HG02870 (cell line): ENCODE measurements at regions not wholly inside any gene's neighbourhood (a gene's known extent, or its start where the extent isn't known, plus 50 kb on each side); places are given as distances from the start of the nearest gene placed in this dataset.

Experiments
- ATAC-seq: cut with Tn5 transposase; IDR thresholded peaks from one replicate; pipeline ENCODE4 v1.9.1; 2021; ENCODE audit warnings: mild to moderate bottlenecking, moderate library complexity; ENCODE audit not compliant: unreplicated experiment

DNA sequence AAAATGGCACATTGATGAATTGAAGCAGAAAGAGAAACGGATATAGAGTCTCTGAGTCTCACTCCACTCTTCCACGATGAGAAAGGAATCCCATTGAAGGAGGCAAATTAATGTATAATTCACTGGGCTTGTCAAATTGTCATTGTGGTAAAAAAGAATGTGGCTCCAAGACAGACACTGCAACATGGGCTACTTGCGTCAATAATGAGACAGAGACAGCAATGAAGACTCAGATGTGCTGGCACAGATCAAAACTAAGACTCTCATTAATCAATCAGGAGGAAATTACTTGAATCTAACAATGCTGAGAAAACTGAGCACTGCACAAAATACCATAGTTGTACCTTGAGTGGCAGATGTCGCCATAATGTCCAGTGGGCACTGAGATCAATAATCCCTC, 1485.5 kb downstream of the TECRL start:
- ATAC-seq, result no peak

GRCh38 chr4:62917649-62918048, 1491.6 kb downstream of the TECRL start:
- ATAC-seq, result no peak

GRCh38 chr4:62914758-62915157, 1494.5 kb downstream of the TECRL start:
- no peak for ATAC-seq

DNA sequence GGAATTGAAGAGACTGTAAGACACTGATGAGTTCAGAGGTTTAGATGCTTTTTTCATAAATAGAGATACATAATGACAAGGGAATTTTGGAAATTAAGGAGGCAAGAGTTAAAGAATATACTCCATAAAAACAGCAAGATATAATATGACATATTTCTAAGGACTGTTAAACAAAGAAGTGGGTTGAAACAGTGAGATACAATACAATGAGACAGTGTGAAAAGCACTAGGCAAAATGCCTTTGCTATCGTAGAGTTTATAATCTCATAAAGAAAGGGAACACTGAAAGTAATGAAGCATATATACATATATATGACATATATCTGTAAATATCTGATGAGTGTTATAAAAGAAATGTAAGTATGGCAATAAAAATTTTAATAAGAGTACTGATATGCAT, 1496.2 kb downstream of the TECRL start:
- ATAC-seq, result no peak

GRCh38 chr4:62912531-62912930, 1496.7 kb downstream of the TECRL start:
- ATAC-seq, result no peak

DNA sequence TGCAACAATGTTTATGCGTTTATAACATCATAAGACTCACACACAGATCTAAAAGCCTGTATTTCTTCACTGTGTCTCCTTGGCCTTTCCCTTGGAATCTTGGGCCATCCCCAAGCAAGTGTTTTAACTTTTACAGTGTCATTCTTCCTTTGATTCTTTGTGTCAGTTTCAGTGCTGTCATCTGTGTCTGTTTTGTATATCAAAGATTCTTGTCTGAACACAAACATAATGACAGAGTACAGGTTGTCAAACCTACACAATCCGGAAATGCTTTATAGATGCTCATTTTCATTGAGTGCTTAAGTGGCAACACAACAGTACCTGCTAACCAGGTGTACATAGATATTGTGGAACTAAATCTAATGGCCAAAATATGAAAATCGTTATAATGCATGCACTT, 1500.0 kb downstream of the TECRL start:
- ATAC-seq, result no peak

DNA sequence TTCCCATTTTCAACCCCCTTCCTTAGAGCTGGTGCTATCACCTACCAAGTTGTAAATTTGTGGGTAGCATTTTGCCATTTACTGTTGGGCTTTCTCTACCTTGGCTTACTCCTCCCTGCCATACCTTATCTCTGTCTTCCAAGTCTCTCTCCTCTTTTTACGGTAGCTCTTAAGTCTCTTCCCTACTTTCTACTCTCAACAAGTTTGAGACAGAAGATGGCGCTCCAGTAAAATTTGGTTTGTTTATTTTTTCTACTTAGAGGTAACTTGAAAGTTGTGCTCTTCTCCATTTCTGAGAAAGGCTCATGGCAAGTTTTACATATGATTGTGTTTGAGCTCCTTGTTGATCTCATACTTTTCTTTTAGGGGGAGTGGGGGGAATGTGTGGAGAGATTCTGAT, 1508.1 kb downstream of the TECRL start:
- no peak for ATAC-seq

DNA sequence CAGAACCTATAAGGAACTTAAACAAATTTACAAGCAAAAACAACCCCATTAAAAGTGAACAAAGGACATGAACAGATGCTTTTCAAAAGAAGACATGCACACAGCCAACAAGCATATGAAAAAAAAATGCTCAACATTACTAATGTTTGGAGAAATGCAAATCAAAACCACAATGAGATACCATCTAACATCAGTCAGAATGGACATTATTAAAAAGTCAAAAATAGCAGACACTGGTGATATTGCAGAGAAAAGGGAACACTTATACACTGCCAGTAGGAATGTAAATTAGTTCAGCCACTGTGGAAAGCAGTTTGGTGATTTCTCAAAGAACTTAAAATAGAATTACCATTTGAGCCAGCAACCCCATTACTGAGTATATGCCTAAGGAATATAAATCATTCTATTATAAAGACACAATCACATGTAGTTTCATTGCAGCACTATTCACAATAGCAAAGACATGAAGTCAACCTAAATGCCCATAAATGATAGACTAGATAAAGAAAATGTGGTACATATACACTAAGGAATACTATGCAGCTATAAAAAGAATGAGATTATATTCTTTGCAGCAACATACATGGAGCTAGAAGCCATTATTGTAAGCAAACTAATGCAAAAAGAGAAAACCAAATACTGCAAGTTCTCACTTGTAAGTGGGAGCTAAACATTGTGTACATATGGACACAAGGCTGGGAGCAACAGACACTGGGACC, 1509.4 kb downstream of the TECRL start:
- no peak for ATAC-seq

DNA sequence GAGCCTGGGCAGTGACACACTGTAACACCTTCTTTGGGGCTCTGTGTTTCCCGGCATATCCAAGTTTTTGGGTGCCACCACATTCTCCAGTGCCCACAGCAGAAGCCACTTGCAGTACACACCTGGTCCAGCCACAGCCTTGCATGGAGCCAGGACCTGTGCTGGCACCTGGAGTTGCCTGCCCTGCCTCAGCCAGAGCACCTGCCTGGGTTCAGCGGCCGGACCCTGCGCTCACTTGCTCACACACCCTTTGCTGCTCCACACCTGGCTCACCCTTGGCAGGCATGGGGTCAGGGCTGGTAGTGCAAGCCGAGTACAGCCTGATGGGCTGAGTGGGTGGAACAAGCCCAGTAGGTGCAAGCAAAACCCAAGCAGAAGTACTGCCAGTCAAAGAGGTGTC, 1511.1 kb downstream of the TECRL start:
- no peak for ATAC-seq

- ATAC-seq, result no peak
Observed at GRCh38 chr4:62896721-62897120, 1512.5 kb downstream of the TECRL start.

DNA sequence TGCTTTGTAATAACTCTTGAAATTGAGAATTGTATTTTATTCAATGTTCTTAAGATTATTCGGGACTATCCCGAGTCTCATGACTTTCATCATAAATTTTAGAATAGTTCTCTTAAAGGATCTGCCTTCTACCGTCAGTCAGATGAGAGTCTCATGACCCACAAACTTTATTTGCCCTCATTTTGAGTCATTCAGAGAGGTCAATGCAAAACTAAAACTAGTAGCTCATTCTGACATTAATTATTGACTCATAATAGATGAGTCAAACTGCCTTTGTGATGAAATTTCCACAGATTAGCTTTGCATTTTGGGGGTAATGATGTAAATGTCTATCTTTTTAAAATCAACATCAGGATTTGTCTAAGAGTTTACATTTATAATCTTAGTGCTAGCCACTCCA, 1527.3 kb downstream of the TECRL start:
- no peak for ATAC-seq

- no peak for ATAC-seq
Observed at GRCh38 chr4:62881210-62881609, 1528.0 kb downstream of the TECRL start.

DNA sequence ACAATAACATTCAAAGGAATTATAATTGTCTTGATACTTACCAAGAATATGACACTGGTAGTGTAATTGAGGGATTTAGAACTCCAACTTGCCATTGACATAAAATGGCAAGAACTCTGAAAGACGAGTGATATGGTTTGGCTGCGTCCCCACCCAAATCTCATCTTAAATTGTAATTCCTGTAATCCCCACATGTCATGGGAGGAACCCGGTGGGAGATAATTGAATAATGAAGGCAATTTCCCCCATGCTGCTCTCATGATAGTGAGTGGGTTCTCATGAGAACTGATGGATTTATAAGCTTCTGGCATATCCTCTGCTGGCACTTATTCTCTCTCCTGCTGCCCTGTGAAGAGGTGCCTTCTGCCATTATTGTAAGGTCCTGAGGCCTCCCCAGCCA, 1536.4 kb downstream of the TECRL start:
- ATAC-seq, result no peak

- ATAC-seq, result no peak
Observed at GRCh38 chr4:62871078-62871477, 1538.2 kb downstream of the TECRL start.

- ATAC-seq, result no peak
Observed at GRCh38 chr4:62870451-62870850, 1538.8 kb downstream of the TECRL start.

GRCh38 chr4:62865261-62865660, 1544.0 kb downstream of the TECRL start:
- ATAC-seq, result no peak

GRCh38 chr4:62849696-62850095, 1559.6 kb downstream of the TECRL start:
- no peak for ATAC-seq

GRCh38 chr4:62835631-62836030, 1573.6 kb downstream of the TECRL start:
- ATAC-seq, result no peak

GRCh38 chr4:62822306-62822705, 1586.9 kb downstream of the TECRL start:
- no peak for ATAC-seq

GRCh38 chr4:62816566-62816965, 1592.7 kb downstream of the TECRL start:
- no peak for ATAC-seq

DNA sequence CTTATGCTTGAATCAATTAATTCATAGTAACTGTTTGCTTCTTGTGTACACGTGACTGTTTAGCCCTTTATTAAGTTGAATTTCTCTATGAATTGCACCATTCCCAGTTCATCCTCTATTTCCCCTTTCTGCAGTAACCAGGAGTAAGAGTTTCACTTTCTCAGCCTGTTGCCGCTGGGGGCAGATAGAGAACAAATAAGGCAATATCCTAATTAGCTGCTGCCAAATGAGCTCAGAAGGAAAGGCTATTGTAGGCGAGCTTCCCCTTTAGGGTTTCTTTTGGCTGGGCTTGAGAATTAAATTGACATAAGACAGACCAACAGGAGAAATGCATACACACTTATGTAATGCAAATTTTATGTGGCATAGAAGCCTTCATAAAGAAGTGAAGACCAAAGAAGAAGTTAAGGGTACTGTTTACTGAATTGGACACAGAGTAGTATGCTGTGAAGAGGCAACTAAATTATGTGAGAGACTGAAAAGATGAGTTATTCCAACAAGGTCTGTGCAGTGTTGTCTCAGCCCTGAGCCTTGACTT, 1594.7 kb downstream of the TECRL start:
- no peak for ATAC-seq

GRCh38 chr4:62806816-62807215, 1602.4 kb downstream of the TECRL start:
- ATAC-seq, result no peak

- no peak for ATAC-seq
Observed at GRCh38 chr4:62804075-62804474, 1603.9 kb downstream of the ADGRL3 start.
